ENCODE measurements at regions not wholly inside any gene's neighbourhood (a gene's known extent, or its start where the extent isn't known, plus 50 kb on each side); places are given as distances from the start of the nearest gene placed in this dataset.

DNA sequence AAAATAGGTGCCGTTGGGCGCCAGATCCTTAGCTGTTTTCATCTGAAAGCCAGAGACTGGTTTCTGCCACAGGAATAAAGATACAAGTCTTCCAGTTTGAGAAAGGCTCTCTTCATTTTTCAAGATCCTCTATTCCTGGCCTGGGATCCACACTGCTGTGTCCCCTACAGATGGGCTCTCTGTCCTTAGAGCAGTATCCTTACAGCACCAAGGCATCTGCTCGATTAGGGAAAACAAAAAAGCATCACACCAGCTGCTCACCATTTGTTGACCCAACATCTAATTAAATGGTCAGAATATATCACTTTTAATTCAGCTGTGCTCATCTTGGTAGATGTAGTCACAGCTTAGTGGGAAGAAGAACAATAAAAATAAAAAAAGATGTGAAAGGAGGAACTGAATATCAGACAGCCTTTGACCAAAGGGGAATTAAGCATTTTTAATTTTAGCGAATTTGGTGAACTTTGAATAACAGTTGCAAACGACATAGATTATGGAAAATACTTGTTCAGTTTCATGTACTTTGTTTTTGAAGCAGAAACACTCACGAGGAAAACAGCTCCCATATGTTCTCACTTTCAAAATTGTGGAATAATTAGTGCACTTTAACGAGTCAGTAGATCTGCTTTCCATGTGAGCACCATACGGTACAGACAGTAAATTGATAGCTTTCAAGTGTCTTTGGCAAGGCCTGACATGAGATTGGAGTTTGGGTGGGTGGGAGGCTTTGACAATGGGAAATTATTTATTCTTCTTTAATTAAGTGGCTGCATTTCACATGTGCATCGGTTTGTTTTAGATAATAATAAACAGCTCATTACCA lies 148.4 kb upstream of the CLNK start (continued):
- TF ChIP-seq, protein P1, sequence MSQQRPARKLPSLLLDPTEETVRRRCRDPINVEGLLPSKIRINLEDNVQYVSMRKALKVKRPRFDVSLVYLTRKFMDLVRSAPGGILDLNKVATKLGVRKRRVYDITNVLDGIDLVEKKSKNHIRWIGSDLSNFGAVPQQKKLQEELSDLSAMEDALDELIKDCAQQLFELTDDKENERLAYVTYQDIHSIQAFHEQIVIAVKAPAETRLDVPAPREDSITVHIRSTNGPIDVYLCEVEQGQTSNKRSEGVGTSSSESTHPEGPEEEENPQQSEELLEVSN (IDR thresholded peaks at IDR 0.05; ENCODE audit: borderline replicate concordance in 1 of 2, extremely low read depth in 1 of 2, insufficient read depth in 1 of 2, insufficient read length in 1 of 2, low read depth in 1 of 2, low read length in 1 of 2, poor library complexity in 1 of 2, severe bottlenecking in 1 of 2), result no peak
- no peak for TF ChIP-seq CHCHD3 (CRISPR knock-in tag; IDR thresholded peaks at IDR 0.05)
- no peak for TF ChIP-seq PTRF (tag; IDR thresholded peaks at IDR 0.05)
- TF ChIP-seq SLC30A9 (CRISPR knock-in tag; IDR thresholded peaks at IDR 0.05), result no peak
- TF ChIP-seq ZNF12 (CRISPR knock-in tag; IDR thresholded peaks at IDR 0.05), result no peak
- TF ChIP-seq, protein P2, sequence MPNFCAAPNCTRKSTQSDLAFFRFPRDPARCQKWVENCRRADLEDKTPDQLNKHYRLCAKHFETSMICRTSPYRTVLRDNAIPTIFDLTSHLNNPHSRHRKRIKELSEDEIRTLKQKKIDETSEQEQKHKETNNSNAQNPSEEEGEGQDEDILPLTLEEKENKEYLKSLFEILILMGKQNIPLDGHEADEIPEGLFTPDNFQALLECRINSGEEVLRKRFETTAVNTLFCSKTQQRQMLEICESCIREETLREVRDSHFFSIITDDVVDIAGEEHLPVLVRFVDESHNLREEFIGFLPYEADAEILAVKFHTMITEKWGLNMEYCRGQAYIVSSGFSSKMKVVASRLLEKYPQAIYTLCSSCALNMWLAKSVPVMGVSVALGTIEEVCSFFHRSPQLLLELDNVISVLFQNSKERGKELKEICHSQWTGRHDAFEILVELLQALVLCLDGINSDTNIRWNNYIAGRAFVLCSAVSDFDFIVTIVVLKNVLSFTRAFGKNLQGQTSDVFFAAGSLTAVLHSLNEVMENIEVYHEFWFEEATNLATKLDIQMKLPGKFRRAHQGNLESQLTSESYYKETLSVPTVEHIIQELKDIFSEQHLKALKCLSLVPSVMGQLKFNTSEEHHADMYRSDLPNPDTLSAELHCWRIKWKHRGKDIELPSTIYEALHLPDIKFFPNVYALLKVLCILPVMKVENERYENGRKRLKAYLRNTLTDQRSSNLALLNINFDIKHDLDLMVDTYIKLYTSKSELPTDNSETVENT (CRISPR knock-in tag; IDR thresholded peaks at IDR 0.05), result no peak
- no peak for TF ChIP-seq DACH1 (IDR thresholded peaks at IDR 0.05; ENCODE audit: partially characterized antibody)
- TF ChIP-seq, protein P3, sequence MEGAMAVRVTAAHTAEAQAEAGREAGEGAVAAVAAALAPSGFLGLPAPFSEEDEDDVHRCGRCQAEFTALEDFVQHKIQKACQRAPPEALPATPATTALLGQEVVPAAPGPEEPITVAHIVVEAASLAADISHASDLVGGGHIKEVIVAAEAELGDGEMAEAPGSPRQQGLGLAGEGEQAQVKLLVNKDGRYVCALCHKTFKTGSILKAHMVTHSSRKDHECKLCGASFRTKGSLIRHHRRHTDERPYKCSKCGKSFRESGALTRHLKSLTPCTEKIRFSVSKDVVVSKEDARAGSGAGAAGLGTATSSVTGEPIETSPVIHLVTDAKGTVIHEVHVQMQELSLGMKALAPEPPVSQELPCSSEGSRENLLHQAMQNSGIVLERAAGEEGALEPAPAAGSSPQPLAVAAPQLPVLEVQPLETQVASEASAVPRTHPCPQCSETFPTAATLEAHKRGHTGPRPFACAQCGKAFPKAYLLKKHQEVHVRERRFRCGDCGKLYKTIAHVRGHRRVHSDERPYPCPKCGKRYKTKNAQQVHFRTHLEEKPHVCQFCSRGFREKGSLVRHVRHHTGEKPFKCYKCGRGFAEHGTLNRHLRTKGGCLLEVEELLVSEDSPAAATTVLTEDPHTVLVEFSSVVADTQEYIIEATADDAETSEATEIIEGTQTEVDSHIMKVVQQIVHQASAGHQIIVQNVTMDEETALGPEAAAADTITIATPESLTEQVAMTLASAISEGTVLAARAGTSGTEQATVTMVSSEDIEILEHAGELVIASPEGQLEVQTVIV (CRISPR knock-in tag; IDR thresholded peaks at IDR 0.05; ENCODE audit: borderline replicate concordance), result no peak
